Stimulated activated CD4-positive, alpha-beta T cell treated with anti-CD3 and anti-CD28 coated beads, Interleukin-1b, Interleukin-23, amount 100 ng/mL, for 1 hour (primary cell): ENCODE measurements at regions not wholly inside any gene's neighbourhood (a gene's known extent, or its start where the extent isn't known, plus 50 kb on each side); places are given as distances from the start of the nearest gene placed in this dataset.

ENCODE experiments used
- DNase-seq, 2 donors: peaks; one replicate each; pipeline ENCODE4 v3.0.0-alpha.2; 2020; ENCODE audit warnings: low read depth in 2 of 2

- DNase-seq, result no peak
These were observed 60.8 kb upstream of the KCNJ15 start for GRCh38 chr21:38196036-38196435.

DNA sequence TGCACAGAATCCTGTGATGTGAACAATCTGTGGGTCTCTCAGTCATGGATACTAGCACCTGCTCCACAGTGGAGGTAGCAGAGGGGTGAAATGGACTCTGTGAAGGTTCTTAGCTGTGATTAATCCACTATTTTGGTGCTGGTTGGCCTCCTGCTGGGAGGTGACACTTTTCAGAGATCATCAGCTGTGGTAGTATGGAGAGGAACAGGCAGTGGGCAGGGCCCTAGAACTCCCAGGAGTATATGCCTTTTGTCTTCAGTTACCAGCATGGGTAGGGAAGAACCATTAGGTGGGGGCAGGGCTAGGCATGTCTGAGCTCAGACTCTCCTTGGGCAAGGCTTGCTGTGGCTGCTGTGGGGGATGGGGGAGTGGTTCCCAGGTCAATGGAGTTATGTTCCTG is 54.0 kb upstream of the KCNJ15 start:
- DNase-seq, result no peak

- no peak for DNase-seq
These were observed 53.6 kb upstream of the KCNJ15 start for GRCh38 chr21:38203229-38203628.

DNA sequence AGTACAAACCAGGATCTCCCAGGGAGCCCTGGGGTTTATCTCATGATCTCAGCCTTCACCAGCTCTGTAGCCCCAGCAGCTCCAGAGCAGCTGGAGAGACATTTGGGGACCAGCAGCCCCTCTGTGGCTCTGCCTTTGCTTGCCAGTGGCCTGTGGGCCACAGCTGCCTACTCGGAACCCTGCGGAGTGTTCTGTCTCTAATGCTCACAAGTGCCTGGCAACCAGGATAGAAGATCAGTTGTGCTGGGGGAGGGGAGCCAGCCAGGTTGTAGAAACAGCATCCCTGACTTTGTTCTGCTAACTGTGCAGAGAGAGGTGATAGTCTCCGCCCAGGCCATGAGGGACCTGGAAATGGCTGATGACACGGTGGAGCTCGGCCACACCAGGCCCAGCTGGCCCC is 50.9 kb upstream of the KCNJ15 start:
- DNase-seq, result no peak

GRCh38 chr21:38206646-38207045 is 50.1 kb upstream of the KCNJ15 start:
- DNase-seq, result no peak
